Lung (tissue), 11 donors: ENCODE measurements at regions not wholly inside any gene's neighbourhood (a gene's known extent, or its start where the extent isn't known, plus 50 kb on each side); places are given as distances from the start of the nearest gene placed in this dataset.

Experiments
- ATAC-seq: fragments of 200-7000 bp; cut with Tn5 transposase; one replicate; pipeline ENCODE4 v1.9.1; 2020; ENCODE audit warnings: moderate number of reproducible peaks; ENCODE audit not compliant: insufficient read depth, low FRiP score
- DNase-seq, 3 donors: peaks; one replicate each; pipeline ENCODE4 v3.0.0-alpha.2; 2013 to 2017
- H3K27ac ChIP-seq, 2 donors: one replicate each; pipeline ENCODE4 v1.5.1; 2013; ENCODE audit warnings: mild to moderate bottlenecking in 2 of 2, moderate library complexity in 2 of 2, control low read depth in 1 of 2, inconsistent platforms in 1 of 2, low read depth in 1 of 2, low read length in 1 of 2
- H3K27me3 ChIP-seq, 3 donors: one replicate each; pipeline ENCODE4 v1.5.1; 2013; ENCODE audit warnings: low read length in 2 of 3; ENCODE audit not compliant: control insufficient read depth in 3 of 3, insufficient read depth in 3 of 3
- H3K36me3 ChIP-seq, 4 donors: one replicate each; pipeline ENCODE4 v1.5.1; 2013; ENCODE audit warnings: low read length in 4 of 4, mild to moderate bottlenecking in 1 of 4, moderate library complexity in 1 of 4; ENCODE audit not compliant: control insufficient read depth in 4 of 4, insufficient read depth in 4 of 4
- H3K4me1 ChIP-seq, 5 donors: one replicate each; pipeline ENCODE4 v1.5.1; 2013; ENCODE audit warnings: low read length in 5 of 5, mild to moderate bottlenecking in 2 of 5, moderate library complexity in 1 of 5; ENCODE audit not compliant: control insufficient read depth in 5 of 5, insufficient read depth in 5 of 5
- H3K4me3 ChIP-seq: one replicate; pipeline ENCODE4 v1.5.1; 2013; ENCODE audit warnings: mild to moderate bottlenecking, control low read depth, moderate library complexity
- H3K9ac ChIP-seq, 2 donors: one replicate each; pipeline ENCODE4 v1.5.1; 2013; ENCODE audit warnings: low read length in 2 of 2, control low read depth in 1 of 2; ENCODE audit not compliant: insufficient read depth in 1 of 2
- H3K9me3 ChIP-seq, 4 donors: one replicate each; pipeline ENCODE4 v1.5.1; 2013; ENCODE audit warnings: low read length in 3 of 4, mild to moderate bottlenecking in 1 of 4, moderate library complexity in 1 of 4; ENCODE audit not compliant: control insufficient read depth in 4 of 4, insufficient read depth in 3 of 4
- CTCF ChIP-seq: IDR thresholded peaks from 2 replicates; pipeline ENCODE4 v1.5.1; 2012; ENCODE audit warnings: mild to moderate bottlenecking; ENCODE audit errors: control extremely low read depth, extremely low read depth
- WGBS, 2 donors: extraction: QIAGEN DNeasy Blood & Tissue Kit; methylation state at CpG; one replicate each; pipeline ENCODE4 v1.1.7; 2013; 5-methylcytosine and 5-hydroxymethylcytosine counted together
- donor health status: control.
- donor health status: control.
- donor health status: Bipolar disorder and iron deficiency.
- donor health status: healthy.
- donor health status: DM: yes; HTN: yes; CAD: no.

DNA sequence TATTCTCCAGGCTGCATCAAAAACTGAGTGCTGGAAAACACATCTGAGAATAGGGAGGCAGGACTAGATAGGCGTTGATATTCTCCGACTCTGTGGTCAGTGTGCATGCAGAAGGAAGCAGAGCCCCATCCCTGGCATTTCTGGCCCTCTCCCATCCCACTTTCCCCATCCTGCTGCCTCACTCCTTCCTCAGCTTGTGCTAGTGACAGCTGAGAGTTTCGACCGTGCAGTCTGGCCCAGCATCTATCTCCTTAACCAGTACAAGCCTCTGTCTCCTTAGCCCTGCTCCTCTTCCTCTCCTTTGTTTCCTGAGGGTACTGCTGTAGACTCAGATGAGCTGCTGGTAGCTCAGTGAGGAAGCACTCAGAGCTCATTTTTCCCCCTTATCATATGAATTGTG lies 163.2 kb downstream of the SUCLA2 start:
- Histone ChIP-seq H3K27ac (no peak overlapping the region), H3K4me3 (no peak overlapping the region), H3K27me3 (no peaks in the 10 kb centered on the region), H3K9ac (no peak overlapping the region), H3K4me1 (no peaks in the 10 kb centered on the region), H3K36me3 (no peaks in the 10 kb centered on the region), H3K9me3 (peaks cover 0 to 2% (median 0%) of the 10 kb centered on the region in 4 donors)
- DNase-seq (no peak), ATAC-seq (no peak)
- WGBS, 2 donors: 86 to 87% methylated on average over 4 of the region's 4 CpGs
- TF ChIP-seq CTCF: no peak

DNA sequence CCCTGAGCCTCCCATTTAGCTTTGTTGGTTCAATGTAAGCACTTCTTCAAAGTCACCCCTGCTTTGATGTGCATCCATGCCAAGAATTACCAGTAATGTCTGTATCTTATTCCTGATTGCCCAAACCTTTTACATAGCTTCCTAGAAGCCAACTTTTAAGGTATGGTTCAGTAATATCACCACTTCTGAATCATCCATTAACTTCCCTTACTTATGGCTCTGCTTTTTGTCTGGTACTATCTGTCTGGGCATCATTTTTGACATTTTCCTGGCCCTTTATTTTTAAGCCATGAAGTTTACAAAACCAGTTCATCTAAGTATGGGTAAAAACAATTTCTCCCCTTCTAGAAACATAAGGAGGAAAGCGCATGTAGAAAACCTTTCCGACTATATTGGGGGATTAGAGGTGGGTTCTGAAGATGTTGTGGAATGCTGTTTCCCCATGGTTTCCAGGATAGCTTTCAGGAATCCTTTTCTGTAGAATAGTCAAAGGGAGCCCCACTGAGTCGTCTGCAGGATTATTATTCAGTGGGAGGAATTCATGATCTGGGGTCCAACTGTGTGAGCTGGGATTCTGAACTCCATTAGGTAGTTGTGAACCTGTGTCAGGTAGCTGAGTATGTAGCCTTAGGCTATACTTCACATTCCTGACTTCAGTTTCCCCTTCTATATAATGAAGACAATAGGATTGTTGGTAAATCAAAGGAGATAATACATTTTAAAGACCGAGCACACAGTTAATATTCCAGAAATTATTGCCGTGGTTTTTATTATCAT lies 163.8 kb downstream of the SUCLA2 start:
- DNase-seq: no peak
- no peaks in the 10 kb centered on the region for H3K27me3 ChIP-seq
- peaks cover 0 to 2% (median 0%) of the 10 kb centered on the region in 4 donors for H3K9me3 ChIP-seq
- TF ChIP-seq CTCF: no peak
- H3K4me3 ChIP-seq: no peak overlapping the region
- 88 to 95% methylated on average over 5 of the region's 5 CpGs for WGBS, 2 donors
- H3K4me1 ChIP-seq: no peaks in the 10 kb centered on the region
- H3K9ac ChIP-seq: no peak overlapping the region
- no peak overlapping the region for H3K27ac ChIP-seq
- H3K36me3 ChIP-seq: no peaks in the 10 kb centered on the region
- no peak for ATAC-seq

DNA sequence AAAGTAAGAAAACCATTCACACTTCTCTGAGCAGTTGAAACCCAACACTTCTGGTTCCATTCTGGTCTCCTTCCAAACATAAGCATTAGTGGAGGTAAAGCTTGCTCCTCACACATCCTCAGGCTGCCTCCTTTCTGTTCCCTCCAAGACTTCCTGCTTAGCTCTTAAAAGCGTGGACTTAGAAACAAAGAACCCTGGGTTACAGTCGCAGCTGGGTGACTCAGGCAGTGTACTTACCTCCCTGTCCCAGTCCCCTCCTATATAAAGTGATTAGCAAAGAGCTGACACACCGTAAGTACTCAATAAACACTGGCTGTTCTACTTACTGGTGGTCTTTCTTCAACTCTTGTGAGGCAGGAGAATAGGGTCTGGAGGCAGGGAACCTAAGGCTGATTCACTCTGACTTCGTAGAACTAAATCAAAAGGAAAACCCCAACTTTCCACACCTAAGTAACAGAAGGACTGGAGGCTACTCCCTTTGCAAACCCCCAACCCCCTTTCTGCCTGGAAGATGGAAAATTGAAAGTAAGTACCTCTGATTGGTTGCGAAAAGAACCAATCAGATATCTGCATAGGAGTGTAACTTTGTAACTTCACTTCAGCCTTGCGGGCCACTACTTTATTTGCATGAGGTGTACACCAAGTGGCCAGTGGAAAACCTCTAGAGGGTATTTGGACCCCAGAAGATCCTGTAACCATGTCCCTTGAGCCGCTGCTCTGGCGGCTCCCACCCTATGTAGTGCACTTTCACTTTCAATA lies 165.4 kb downstream of the SUCLA2 start:
- Histone ChIP-seq H3K27me3 (no peaks in the 10 kb centered on the region), H3K4me1 (no peaks in the 10 kb centered on the region), H3K4me3 (no peak overlapping the region), H3K9me3 (peaks cover 0 to 2% (median 0%) of the 10 kb centered on the region in 4 donors), H3K27ac (no peak overlapping the region), H3K9ac (no peak overlapping the region), H3K36me3 (no peaks in the 10 kb centered on the region)
- no peak for DNase-seq
- no peak for ATAC-seq
- WGBS, 2 donors: 81 to 89% methylated on average over 8 of the region's 8 CpGs
- no peak for TF ChIP-seq CTCF
